GM13977 (cell line): ENCODE measurements at regions not wholly inside any gene's neighbourhood (a gene's known extent, or its start where the extent isn't known, plus 50 kb on each side); places are given as distances from the start of the nearest gene placed in this dataset.

Source experiments
- DNase-seq: peaks from one replicate; pipeline ENCODE4 v3.0.0; 2012; ENCODE audit warnings: low spot score
- CTCF ChIP-seq: IDR thresholded peaks from 2 replicates; pipeline ENCODE4 v1.5.1; 2012; ENCODE audit warnings: mild to moderate bottlenecking, control low read depth; ENCODE audit not compliant: insufficient read depth; ENCODE audit errors: extremely low read depth, missing control alignments
- in situ Hi-C: fragments of 300-500 bp; cut with MboI; formaldehyde crosslinking; loops from one replicate; pipeline ENCODE4 v1.12.0; 2022; ENCODE audit warnings: low sequenced_read_pairs, low pct_unique_long_range_greater_than_20kb, mixed read lengths, inconsistent platforms; ENCODE audit not compliant: unreplicated experiment

GRCh38 chr20:50399917-50400704 is 110.1 kb upstream of the PTPN1 start:
- in situ Hi-C loops, result no loop called here
- DNase-seq, result no peak

GRCh38 chr20:50400705-50401586 is 109.2 kb upstream of the PTPN1 start:
- in situ Hi-C loops, result no loop called here
- no peak for TF ChIP-seq CTCF
- DNase-seq, result no peak

More at GRCh38 chr20:50399917-50400704, 110.1 kb upstream of the PTPN1 start:
- TF ChIP-seq CTCF, result no peak

- in situ Hi-C loops, result no loop called here
- no peak for DNase-seq
- TF ChIP-seq CTCF, result no peak
Measured at GRCh38 chr20:50401587-50402418, 108.4 kb upstream of the PTPN1 start.

- in situ Hi-C loops, result no loop called here
- no peak for TF ChIP-seq CTCF
- no peak for DNase-seq
Measured at GRCh38 chr20:50403565-50404418, 106.4 kb upstream of the PTPN1 start.

GRCh38 chr20:50404419-50405234 is 105.6 kb upstream of the PTPN1 start:
- no peak for DNase-seq
- in situ Hi-C loops, result no loop called here
- no peak for TF ChIP-seq CTCF
